SK-N-SH treated with all-trans-retinoic acid at 6 μM for 48 hours (cell line): ENCODE measurements at regions not wholly inside any gene's neighbourhood (a gene's known extent, or its start where the extent isn't known, plus 50 kb on each side); places are given as distances from the start of the nearest gene placed in this dataset.

Experiments
- ATAC-seq: fragments of 200-7000 bp; cut with Tn5 transposase; 3 replicates; pipeline ENCODE4 v1.9.1; 2020; ENCODE audit warnings: mild to moderate bottlenecking, moderate library complexity
- ARNTL ChIP-seq: fragments of 450-650 bp; formaldehyde crosslinking; IDR thresholded peaks from 2 replicates; pipeline ENCODE4 v1.5.0; 2020; ENCODE audit warnings: low read depth, mild to moderate bottlenecking, moderate library complexity, borderline replicate concordance
- BACH2 ChIP-seq: fragments of 250-450 bp; sonication (Bioruptor Pico); IDR thresholded peaks from 2 replicates; pipeline ENCODE4 v1.9.0; 2021; ENCODE audit warnings: mild to moderate bottlenecking, borderline replicate concordance
- CSDC2 ChIP-seq: fragments of 250-450 bp; sonication (Bioruptor Pico); IDR thresholded peaks from 2 replicates; pipeline ENCODE4 v1.5.0; 2020; ENCODE audit warnings: mild to moderate bottlenecking, moderate library complexity
- GLIS3 ChIP-seq: fragments of 250-450 bp; sonication (Bioruptor Pico); IDR thresholded peaks from 2 replicates; pipeline ENCODE4 v1.5.0; 2020; ENCODE audit warnings: mild to moderate bottlenecking, moderate library complexity
- ISL1 ChIP-seq: fragments of 250-450 bp; sonication (Bioruptor Pico); IDR thresholded peaks from 2 replicates; pipeline ENCODE4 v2.1.2; 2022; ENCODE audit warnings: mild to moderate bottlenecking, moderate library complexity
- OSR1 ChIP-seq: fragments of 250-450 bp; sonication (Bioruptor Pico); IDR thresholded peaks from 2 replicates; pipeline ENCODE4 v1.8.0; 2022; ENCODE audit warnings: moderate library complexity, mild to moderate bottlenecking, inconsistent platforms
- PATZ1 ChIP-seq: fragments of 250-450 bp; sonication (Bioruptor Pico); IDR thresholded peaks from 2 replicates; pipeline ENCODE4 v1.8.0; 2020; ENCODE audit warnings: mild to moderate bottlenecking, moderate library complexity, borderline replicate concordance
- RARB ChIP-seq: fragments of 250-450 bp; sonication (Bioruptor Pico); IDR thresholded peaks from 2 replicates; pipeline ENCODE4 v1.8.0; 2021; ENCODE audit warnings: mild to moderate bottlenecking, moderate library complexity
- SNAI2 ChIP-seq: fragments of 250-450 bp; sonication (Bioruptor Pico); IDR thresholded peaks from 2 replicates; pipeline ENCODE4 v1.5.0; 2020; ENCODE audit warnings: mild to moderate bottlenecking, moderate library complexity
- TCF4 ChIP-seq: fragments of 250-450 bp; sonication (Bioruptor Pico); IDR thresholded peaks from 2 replicates; pipeline ENCODE4 v1.8.0; 2021; ENCODE audit warnings: mild to moderate bottlenecking, moderate library complexity, borderline replicate concordance
- TOX ChIP-seq: fragments of 250-450 bp; sonication (Bioruptor Pico); IDR thresholded peaks from 2 replicates; pipeline ENCODE4 v1.8.0; 2021; ENCODE audit warnings: mild to moderate bottlenecking, moderate library complexity, borderline replicate concordance
- TSHZ2 ChIP-seq: fragments of 250-450 bp; sonication (Bioruptor Pico); IDR thresholded peaks from 2 replicates; pipeline ENCODE4 v1.5.0; 2020; ENCODE audit warnings: mild to moderate bottlenecking, moderate library complexity
- ZC3H10 ChIP-seq: fragments of 250-450 bp; sonication (Bioruptor Pico); IDR thresholded peaks from 2 replicates; pipeline ENCODE4 v1.5.1; 2021; ENCODE audit warnings: mild to moderate bottlenecking, moderate library complexity
- ZFP3 ChIP-seq: fragments of 250-450 bp; sonication (Bioruptor Pico); IDR thresholded peaks from 2 replicates; pipeline ENCODE4 v1.5.0; 2020; ENCODE audit warnings: mild to moderate bottlenecking, moderate library complexity
- ZFP30 ChIP-seq: fragments of 450-650 bp; formaldehyde crosslinking; IDR thresholded peaks from 2 replicates; pipeline ENCODE4 v1.5.0; 2022; ENCODE audit warnings: mild to moderate bottlenecking, moderate library complexity
- ZNF565 ChIP-seq: fragments of 450-650 bp; formaldehyde crosslinking; conservative IDR thresholded peaks from 2 replicates; pipeline ENCODE4 v1.5.0; 2020; ENCODE audit warnings: low read depth, mild to moderate bottlenecking, moderate library complexity
- ZNF70 ChIP-seq: fragments of 450-650 bp; formaldehyde crosslinking; IDR thresholded peaks from 2 replicates; pipeline ENCODE4 v1.5.0; 2020; ENCODE audit warnings: mild to moderate bottlenecking, moderate library complexity
- ZNF8 ChIP-seq: fragments of 450-650 bp; formaldehyde crosslinking; IDR thresholded peaks from 2 replicates; pipeline ENCODE4 v1.5.0; 2020; ENCODE audit warnings: mild to moderate bottlenecking, moderate library complexity
- TF ChIP-seq, protein P1 (sequence below): fragments of 250-450 bp; sonication (Bioruptor Pico); IDR thresholded peaks from 2 replicates; pipeline ENCODE4 v1.8.0; 2021; ENCODE audit warnings: low read depth, mild to moderate bottlenecking, moderate library complexity, borderline replicate concordance
- TF ChIP-seq, protein P2 (sequence below): fragments of 250-450 bp; sonication (Bioruptor Pico); IDR thresholded peaks from 2 replicates; pipeline ENCODE4 v1.5.1; 2021; ENCODE audit warnings: mild to moderate bottlenecking, moderate library complexity

DNA sequence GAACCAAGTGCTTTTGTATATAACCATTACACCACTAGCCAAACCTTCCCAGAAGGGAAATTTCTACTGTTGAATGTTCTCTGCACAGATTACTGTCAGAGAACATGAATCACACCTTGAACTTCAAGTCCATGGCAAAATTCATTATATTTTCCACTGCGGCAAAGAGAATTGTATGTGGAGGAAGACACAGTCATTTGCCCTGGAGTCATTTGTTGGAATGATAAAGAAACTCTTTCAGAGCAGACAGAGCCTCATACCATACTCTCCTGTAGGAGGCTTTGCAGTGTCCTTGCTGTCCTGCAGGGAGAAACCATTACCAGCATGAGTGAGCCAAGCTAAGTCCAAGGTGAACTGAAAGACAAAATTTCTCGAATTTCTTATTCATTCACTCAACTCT is 369.0 kb downstream of the ARHGEF28 start:
- no peak for TF ChIP-seq ARNTL (CRISPR knock-in tag)
- TF ChIP-seq TSHZ2 (CRISPR knock-in tag): no peak
- TF ChIP-seq ZC3H10: no peak
- no peak for TF ChIP-seq RARB (CRISPR knock-in tag)
- TF ChIP-seq CSDC2 (CRISPR knock-in tag): no peak
- TF ChIP-seq SNAI2: no peak
- TF ChIP-seq GLIS3 (CRISPR knock-in tag): no peak
- TF ChIP-seq TOX: no peak
- TF ChIP-seq, protein P1, sequence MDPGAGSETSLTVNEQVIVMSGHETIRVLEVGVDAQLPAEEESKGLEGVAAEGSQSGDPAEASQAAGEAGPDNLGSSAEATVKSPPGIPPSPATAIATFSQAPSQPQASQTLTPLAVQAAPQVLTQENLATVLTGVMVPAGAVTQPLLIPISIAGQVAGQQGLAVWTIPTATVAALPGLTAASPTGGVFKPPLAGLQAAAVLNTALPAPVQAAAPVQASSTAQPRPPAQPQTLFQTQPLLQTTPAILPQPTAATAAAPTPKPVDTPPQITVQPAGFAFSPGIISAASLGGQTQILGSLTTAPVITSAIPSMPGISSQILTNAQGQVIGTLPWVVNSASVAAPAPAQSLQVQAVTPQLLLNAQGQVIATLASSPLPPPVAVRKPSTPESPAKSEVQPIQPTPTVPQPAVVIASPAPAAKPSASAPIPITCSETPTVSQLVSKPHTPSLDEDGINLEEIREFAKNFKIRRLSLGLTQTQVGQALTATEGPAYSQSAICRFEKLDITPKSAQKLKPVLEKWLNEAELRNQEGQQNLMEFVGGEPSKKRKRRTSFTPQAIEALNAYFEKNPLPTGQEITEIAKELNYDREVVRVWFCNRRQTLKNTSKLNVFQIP (CRISPR knock-in tag): no peak
- TF ChIP-seq TCF4 (CRISPR knock-in tag): no peak
- TF ChIP-seq, protein P2, sequence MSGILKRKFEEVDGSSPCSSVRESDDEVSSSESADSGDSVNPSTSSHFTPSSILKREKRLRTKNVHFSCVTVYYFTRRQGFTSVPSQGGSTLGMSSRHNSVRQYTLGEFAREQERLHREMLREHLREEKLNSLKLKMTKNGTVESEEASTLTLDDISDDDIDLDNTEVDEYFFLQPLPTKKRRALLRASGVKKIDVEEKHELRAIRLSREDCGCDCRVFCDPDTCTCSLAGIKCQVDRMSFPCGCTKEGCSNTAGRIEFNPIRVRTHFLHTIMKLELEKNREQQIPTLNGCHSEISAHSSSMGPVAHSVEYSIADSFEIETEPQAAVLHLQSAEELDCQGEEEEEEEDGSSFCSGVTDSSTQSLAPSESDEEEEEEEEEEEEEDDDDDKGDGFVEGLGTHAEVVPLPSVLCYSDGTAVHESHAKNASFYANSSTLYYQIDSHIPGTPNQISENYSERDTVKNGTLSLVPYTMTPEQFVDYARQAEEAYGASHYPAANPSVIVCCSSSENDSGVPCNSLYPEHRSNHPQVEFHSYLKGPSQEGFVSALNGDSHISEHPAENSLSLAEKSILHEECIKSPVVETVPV (CRISPR knock-in tag): no peak
- TF ChIP-seq ZNF8 (CRISPR knock-in tag): no peak
- no peak for TF ChIP-seq ZNF70 (CRISPR knock-in tag)
- no peak for TF ChIP-seq ZNF565 (CRISPR knock-in tag)
- no peak for TF ChIP-seq ZFP3 (CRISPR knock-in tag)
- no peak for TF ChIP-seq BACH2
- no peak for TF ChIP-seq PATZ1 (CRISPR knock-in tag)
- TF ChIP-seq OSR1: no peak
- no peak for TF ChIP-seq ZFP30 (CRISPR knock-in tag)
- no peak for TF ChIP-seq ISL1 (CRISPR knock-in tag)
- TF ChIP-seq, all 23 proteins: peak for 0
- no peak for ATAC-seq
